NT2/D1 (cell line): ENCODE measurements at regions not wholly inside any gene's neighbourhood (a gene's known extent, or its start where the extent isn't known, plus 50 kb on each side); places are given as distances from the start of the nearest gene placed in this dataset.

ENCODE experiments used
- DNase-seq: peaks from one replicate; pipeline ENCODE4 v3.0.0-alpha.2; 2011; ENCODE audit warnings: low read depth, low spot score
- H3K27me3 ChIP-seq: 2 replicates; pipeline ENCODE4 v1.6.0; 2011; ENCODE audit warnings: mild to moderate bottlenecking; ENCODE audit not compliant: insufficient read length, insufficient read depth
- H3K36me3 ChIP-seq: 2 replicates; pipeline ENCODE4 v1.6.1; 2011; ENCODE audit warnings: mild to moderate bottlenecking, low read length, mixed read lengths; ENCODE audit not compliant: insufficient read depth, insufficient read length
- H3K4me1 ChIP-seq: 2 replicates; pipeline ENCODE4 v1.5.1; 2011; ENCODE audit not compliant: insufficient read depth, insufficient read length
- H3K4me3 ChIP-seq: 2 replicates; pipeline ENCODE4 v1.5.1; 2011; ENCODE audit warnings: low read depth; ENCODE audit not compliant: insufficient read length
- H3K9ac ChIP-seq: 2 replicates; pipeline ENCODE4 v1.6.0; 2011; ENCODE audit warnings: low read depth; ENCODE audit not compliant: insufficient read length
- H3K9me3 ChIP-seq: 2 replicates; pipeline ENCODE4 v1.5.1; 2011; ENCODE audit warnings: mild to moderate bottlenecking, low read length; ENCODE audit not compliant: insufficient read depth
- SUZ12 ChIP-seq: IDR thresholded peaks from 2 replicates; pipeline ENCODE4 v1.6.1; 2011; ENCODE audit not compliant: insufficient read length, insufficient read depth; ENCODE audit errors: extremely low read depth
- YY1 ChIP-seq: IDR thresholded peaks from 2 replicates; pipeline ENCODE4 v1.6.1; 2011; ENCODE audit not compliant: insufficient read length, insufficient read depth
- ZNF274 ChIP-seq: IDR thresholded peaks from 2 replicates; pipeline ENCODE4 v1.6.1; 2011; ENCODE audit warnings: mild to moderate bottlenecking, low read depth, low read length

DNA sequence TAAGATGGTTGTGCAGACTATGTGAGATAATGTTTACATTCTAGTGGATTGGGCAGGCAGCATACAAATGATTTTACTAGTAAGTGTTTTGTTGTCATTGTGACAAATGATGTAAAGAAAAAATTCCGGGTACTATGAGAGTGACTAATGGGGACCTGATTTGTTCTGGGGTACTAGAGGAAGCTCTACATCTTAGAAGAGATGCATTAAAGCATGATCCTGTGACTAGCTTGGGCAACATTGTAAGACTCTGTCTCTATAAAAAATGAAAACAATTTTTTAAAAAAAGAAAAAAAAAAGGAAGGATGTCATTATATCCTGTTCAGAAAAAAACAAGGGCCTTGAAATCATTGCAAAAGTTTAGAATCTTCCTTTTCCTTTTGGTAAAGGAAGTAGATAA, 58.1 kb upstream of the MYRIP start:
- Histone ChIP-seq H3K9ac (no peak overlapping the region), H3K36me3 (no peaks in the 10 kb centered on the region), H3K9me3 (no peaks in the 10 kb centered on the region), H3K4me3 (no peak overlapping the region), H3K27me3 (no peaks in the 10 kb centered on the region), H3K4me1 (no peaks in the 10 kb centered on the region)
- DNase-seq: no peak
- TF ChIP-seq SUZ12 (no peak), ZNF274 (no peak), YY1 (no peak)

DNA sequence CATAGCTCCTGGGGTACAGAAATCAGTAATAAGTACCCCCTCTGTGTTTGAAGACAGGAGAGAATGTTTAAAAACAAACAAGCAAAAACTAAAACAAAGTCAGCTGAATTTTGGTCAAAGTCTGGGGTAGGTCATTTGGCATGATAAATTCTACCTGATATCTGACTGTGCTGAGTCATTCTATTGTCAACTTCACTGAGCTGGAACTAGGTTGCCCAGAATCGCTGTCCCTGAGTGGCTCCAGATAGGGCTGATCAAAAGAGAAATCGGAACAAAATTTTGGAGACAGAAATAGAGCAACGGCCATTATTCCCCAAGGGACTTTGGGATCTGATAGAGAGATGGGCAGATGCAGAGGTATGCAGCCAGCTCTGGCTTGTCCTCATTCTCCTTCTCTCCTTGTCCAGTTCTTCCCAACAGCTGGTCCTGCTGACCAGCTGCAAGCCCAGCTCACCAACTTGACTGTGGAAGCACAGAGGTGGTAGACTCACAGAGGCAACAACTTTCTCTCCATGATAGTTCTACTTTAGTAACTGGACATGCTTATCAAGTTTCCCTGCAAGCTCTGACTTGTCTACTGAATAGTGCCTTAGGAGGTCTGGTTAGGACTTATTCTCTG, 57.3 kb upstream of the MYRIP start:
- H3K4me1 ChIP-seq: no peaks in the 10 kb centered on the region
- H3K9me3 ChIP-seq: no peaks in the 10 kb centered on the region
- no peak overlapping the region for H3K4me3 ChIP-seq
- no peaks in the 10 kb centered on the region for H3K27me3 ChIP-seq
- H3K36me3 ChIP-seq: no peaks in the 10 kb centered on the region
- TF ChIP-seq ZNF274 (no peak), SUZ12 (no peak), YY1 (no peak)
- no peak overlapping the region for H3K9ac ChIP-seq
- no peak for DNase-seq

DNA sequence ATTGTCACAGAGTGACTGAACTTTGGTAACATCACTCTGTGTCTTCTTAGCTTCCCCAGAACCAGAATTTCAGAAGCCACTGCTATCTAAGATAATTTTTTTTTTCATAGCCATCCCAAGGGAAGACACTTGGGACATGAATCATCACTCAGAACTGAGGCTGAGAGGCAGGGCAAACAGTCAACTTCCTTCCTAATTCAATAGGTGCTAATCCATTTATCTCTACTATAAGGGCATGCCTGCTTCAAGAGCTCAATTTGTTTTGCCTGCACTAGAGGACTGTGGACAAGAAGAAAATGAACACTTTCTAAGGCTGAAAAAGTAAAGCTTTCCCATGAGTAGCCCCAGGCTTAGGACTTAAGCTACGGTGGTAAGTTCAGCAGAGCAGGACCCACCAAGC, 56.7 kb upstream of the MYRIP start:
- no peak overlapping the region for H3K4me3 ChIP-seq
- TF ChIP-seq YY1: no peak
- TF ChIP-seq SUZ12: no peak
- no peak for TF ChIP-seq ZNF274

DNA sequence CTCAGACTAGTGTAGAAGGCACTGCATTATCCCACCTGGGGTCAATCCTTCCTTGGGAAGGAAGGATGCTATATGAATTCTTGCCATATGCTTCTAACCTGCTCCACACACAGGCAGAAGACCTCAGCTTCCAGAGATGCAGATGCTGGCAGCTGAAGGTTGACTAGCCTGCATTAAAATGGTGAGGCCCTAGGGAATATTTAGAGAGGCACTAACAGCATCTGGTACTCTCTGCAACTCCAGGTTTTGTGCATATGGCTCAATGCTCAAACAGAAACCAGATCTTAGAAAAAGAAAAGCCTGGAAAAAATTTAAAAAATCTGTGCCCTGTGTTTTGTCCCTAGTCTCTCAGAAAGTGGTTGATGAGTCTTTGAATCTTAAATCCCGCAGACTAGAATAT, 56.0 kb upstream of the MYRIP start:
- Histone ChIP-seq H3K36me3 (no peaks in the 10 kb centered on the region), H3K9ac (no peak overlapping the region), H3K9me3 (no peaks in the 10 kb centered on the region), H3K4me1 (no peaks in the 10 kb centered on the region), H3K4me3 (no peak overlapping the region), H3K27me3 (no peaks in the 10 kb centered on the region)
- TF ChIP-seq YY1 (no peak), SUZ12 (no peak), ZNF274 (no peak)
- DNase-seq: no peak

More for the DNA sequence above, 56.7 kb upstream of the MYRIP start:
- H3K36me3 ChIP-seq: no peaks in the 10 kb centered on the region
- no peak overlapping the region for H3K9ac ChIP-seq
- DNase-seq: no peak
- H3K27me3 ChIP-seq: no peaks in the 10 kb centered on the region
- H3K4me1 ChIP-seq: no peaks in the 10 kb centered on the region
- no peaks in the 10 kb centered on the region for H3K9me3 ChIP-seq

DNA sequence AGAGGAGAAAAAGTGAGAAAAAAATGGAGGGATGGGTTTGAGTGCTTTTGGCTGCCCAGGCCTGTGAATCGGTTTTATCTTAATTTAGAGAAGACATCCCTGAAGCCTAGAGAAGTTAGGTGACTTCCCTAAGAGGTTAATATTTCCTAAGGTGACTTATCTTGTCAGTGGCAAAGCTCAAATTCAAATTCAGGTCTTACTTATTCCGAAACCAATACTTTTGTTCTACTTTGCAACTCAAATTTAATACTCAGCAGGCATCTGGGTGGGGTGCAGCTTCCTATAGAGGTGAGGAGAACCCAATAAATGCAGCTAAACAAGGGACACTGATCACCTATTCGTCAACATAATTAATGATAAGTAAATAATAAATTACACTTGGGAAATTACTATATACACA, 54.9 kb upstream of the MYRIP start:
- Histone ChIP-seq H3K9ac (no peak overlapping the region), H3K4me3 (no peak overlapping the region), H3K27me3 (no peaks in the 10 kb centered on the region), H3K4me1 (no peaks in the 10 kb centered on the region), H3K9me3 (no peaks in the 10 kb centered on the region), H3K36me3 (no peaks in the 10 kb centered on the region)
- TF ChIP-seq ZNF274 (no peak), YY1 (no peak), SUZ12 (no peak)
- no peak for DNase-seq

DNA sequence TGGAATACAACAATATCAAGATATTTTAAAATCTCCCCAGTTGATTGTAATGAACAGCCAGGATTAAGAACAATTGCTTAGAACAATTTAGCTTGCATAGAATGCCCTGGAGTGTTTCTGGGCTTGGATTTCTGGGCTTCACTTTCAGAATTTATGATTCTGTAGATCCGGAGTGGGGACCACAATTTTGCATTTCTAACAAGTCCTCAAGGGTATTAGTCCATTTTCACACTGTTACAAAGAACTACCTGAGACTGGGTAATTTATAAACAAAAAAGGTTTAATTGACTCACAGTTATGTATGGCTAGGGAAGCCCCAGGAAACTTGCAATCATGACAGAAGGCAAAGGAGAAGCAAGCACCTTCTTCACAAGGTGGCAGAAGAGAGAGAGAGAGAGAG, 54.3 kb upstream of the MYRIP start:
- Histone ChIP-seq H3K4me1 (no peaks in the 10 kb centered on the region), H3K27me3 (no peaks in the 10 kb centered on the region), H3K4me3 (no peak overlapping the region), H3K9me3 (no peaks in the 10 kb centered on the region), H3K36me3 (no peaks in the 10 kb centered on the region), H3K9ac (no peak overlapping the region)
- no peak for DNase-seq
- no peak for TF ChIP-seq SUZ12
- no peak for TF ChIP-seq ZNF274
- no peak for TF ChIP-seq YY1

DNA sequence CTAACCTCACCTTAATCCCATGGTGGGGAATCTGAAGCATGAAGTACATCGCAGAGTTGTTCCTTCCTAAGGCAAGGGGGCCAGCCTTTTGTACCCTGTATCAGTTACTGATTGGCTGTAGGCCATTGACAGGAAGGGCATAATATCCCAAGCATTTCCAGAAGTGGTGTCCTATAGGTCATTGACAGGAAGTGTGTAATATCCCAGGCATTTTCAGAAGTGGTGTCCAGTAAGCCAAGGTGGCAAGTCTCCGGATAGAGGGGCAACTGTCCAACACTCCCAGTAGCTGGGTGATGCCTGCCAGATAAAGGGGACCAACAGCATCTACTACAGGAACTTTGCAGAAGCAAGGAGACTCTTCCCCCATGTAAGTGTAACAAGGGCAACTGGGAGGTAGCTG, 52.1 kb upstream of the MYRIP start:
- Histone ChIP-seq H3K4me3 (no peak overlapping the region), H3K9me3 (no peaks in the 10 kb centered on the region), H3K4me1 (no peaks in the 10 kb centered on the region), H3K9ac (no peak overlapping the region), H3K27me3 (no peaks in the 10 kb centered on the region), H3K36me3 (no peaks in the 10 kb centered on the region)
- DNase-seq: no peak
- no peak for TF ChIP-seq SUZ12
